Activated T-cell treated with anti-CD3 and anti-CD28 coated beads, Interleukin-2, amount 50 U/mL, for 72 hours (primary cell): ENCODE measurements at regions not wholly inside any gene's neighbourhood (a gene's known extent, or its start where the extent isn't known, plus 50 kb on each side); places are given as distances from the start of the nearest gene placed in this dataset.

Experiments
- ATAC-seq, 2 donors: fragments of 150-1000 bp; cut with Tn5 transposase; replicated peaks in 1 of 2; 2 replicates each; pipeline ENCODE4 v1.10.0; 2021; ENCODE audit warnings: moderate library complexity in 2 of 2, mild to moderate bottlenecking in 1 of 2
- DNase-seq, 2 donors: peaks; one replicate each; pipeline ENCODE4 v3.0.0; 2021 to 2022; ENCODE audit warnings: mixed read lengths in 1 of 2
- H3K27ac Mint-ChIP-seq: one replicate; pipeline ENCODE4 v1.8.0; 2022; ENCODE audit warnings: mild to moderate bottlenecking, moderate library complexity, mixed read lengths
- H3K27me3 Mint-ChIP-seq: one replicate; pipeline ENCODE4 v1.8.0; 2022; ENCODE audit warnings: low read depth, mixed read lengths
- H3K36me3 Mint-ChIP-seq, 2 donors: one replicate each; pipeline ENCODE4 v1.8.0; 2022; ENCODE audit warnings: mixed read lengths in 2 of 2, mild to moderate bottlenecking in 1 of 2; ENCODE audit not compliant: insufficient read depth in 2 of 2
- H3K4me1 Mint-ChIP-seq: one replicate; pipeline ENCODE4 v1.8.0; 2022; ENCODE audit warnings: low read depth, mixed read lengths
- H3K4me3 Mint-ChIP-seq, 2 donors: one replicate each; pipeline ENCODE4 v1.8.0; 2022; ENCODE audit warnings: mild to moderate bottlenecking in 2 of 2, mixed read lengths in 2 of 2, moderate library complexity in 2 of 2
- H3K9me3 Mint-ChIP-seq, 2 donors: one replicate each; pipeline ENCODE4 v1.8.0; 2022; ENCODE audit warnings: mixed read lengths in 2 of 2

DNA sequence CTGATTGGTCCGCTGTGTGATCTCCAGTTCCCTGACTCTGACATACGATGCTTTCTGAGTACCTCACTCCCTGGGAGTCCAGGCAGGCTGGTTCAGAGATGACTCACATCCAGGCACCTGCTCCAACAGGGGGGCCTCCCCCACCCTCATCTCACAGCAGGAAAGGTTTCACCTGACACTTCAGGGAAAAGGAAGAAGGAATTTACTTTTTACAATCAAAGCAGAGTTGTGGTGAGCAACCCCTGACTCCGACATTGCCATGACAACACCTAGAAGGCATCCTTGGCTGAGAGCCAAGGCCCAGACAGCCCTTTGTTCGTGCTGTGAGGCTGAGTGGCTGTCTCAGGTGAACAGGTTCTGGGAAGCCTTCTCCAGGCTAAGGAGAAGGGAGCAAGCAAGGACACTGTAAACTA, 164.6 kb upstream of the GJB5 start:
- Mint-ChIP-seq H3K27me3 (no peaks in the 10 kb centered on the region), H3K9me3 (no peaks in the 10 kb centered on the region), H3K27ac (no peak overlapping the region), H3K4me1 (no peaks in the 10 kb centered on the region), H3K4me3 (no peak overlapping the region), H3K36me3 (no peaks in the 10 kb centered on the region)
- DNase-seq (no peak), ATAC-seq (no peak)

DNA sequence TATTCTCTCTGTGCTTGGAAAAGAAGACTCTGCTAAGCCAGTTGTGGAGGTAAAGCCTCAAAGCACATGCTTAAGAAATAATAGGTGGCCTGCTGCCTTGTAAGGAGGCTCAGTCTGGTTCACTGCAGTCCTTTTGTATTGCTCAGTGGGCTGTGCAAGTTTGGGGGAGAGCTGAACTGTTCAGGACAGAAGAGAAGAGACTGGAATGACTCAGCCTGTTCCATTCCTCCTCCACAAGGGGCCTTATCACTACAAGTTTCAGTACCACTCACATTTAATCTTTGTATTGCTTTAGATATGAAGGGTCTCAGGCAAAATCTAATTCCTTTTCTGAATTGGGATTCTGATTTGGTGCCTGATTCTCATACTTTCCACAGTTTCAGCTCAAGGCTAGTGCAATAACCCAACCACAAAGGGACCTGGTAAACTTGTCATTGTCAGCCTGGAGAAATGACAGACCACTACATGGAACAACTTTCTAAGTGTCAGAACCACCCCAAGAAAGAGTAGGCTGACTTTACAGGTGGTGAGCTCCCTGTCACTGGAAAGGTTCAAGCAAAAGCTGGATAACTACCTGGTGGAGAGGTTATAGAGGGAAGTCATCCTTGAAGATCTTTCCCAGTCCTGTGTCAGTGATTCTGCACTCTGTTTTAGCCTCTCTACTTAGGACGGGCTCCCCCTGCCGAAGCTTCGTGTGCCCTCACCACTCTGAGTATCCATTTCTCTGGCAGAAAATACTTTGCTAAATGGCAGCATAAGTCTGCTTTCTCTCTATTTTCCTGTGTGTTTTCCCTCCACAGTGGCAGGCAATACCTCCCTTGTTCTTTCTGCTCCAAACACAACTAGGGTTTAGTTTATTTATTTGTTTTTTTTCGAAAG, 162.9 kb upstream of the GJB5 start:
- DNase-seq, result no peak
- Mint-ChIP-seq H3K27me3 (no peaks in the 10 kb centered on the region), H3K4me3 (no peak overlapping the region), H3K36me3 (no peaks in the 10 kb centered on the region), H3K9me3 (no peaks in the 10 kb centered on the region), H3K27ac (no peak overlapping the region), H3K4me1 (no peaks in the 10 kb centered on the region)
- ATAC-seq, result peak in 1 of 2 donors; percentile 11

DNA sequence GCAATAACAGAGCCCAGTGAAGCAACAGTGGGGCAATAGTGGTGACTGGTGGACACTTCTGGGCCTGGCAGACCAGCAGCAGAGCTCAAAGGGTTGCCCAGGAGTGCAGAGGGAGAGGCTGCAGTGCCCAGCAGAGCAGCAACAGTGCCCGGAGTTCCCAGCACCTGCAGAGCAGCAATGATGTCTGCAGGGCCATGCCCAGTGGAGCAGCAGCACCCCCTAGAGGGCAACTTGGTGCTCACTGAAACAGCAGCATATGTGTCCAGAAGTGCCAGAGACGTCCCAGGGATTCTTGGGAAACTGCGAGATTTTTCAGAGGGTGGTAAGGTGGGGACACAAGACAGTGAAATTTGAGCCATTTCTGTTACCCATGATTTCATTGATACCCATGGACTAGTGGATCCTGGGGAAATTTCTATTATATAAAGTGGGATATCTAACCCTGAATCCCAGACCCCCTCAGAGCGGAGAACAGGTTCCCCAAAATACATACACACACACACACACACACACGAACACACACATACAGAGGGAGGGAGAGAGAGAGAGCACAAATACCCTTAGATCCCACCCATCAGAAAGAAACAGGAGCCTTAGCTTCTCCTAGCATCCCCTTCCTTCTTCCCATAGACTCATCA, 156.9 kb upstream of the GJB5 start:
- peak; percentile 39 to 44 for ATAC-seq
- no peaks in the 10 kb centered on the region for H3K9me3 Mint-ChIP-seq
- DNase-seq, result peak; percentile 65 to 76
- no peak overlapping the region for H3K4me3 Mint-ChIP-seq
- no peaks in the 10 kb centered on the region for H3K4me1 Mint-ChIP-seq
- H3K27ac Mint-ChIP-seq, result no peak overlapping the region
- H3K27me3 Mint-ChIP-seq, result peaks cover 13% of the 10 kb centered on the region
- H3K36me3 Mint-ChIP-seq, result no peaks in the 10 kb centered on the region

- ATAC-seq (no peak), DNase-seq (no peak)
- H3K27me3 Mint-ChIP-seq, result peaks cover 17% of the 10 kb centered on the region
- H3K4me1 Mint-ChIP-seq, result no peaks in the 10 kb centered on the region
- H3K4me3 Mint-ChIP-seq, result no peak overlapping the region
- H3K36me3 Mint-ChIP-seq, result no peaks in the 10 kb centered on the region
- H3K9me3 Mint-ChIP-seq, result no peaks in the 10 kb centered on the region
- H3K27ac Mint-ChIP-seq, result no peak overlapping the region
These were observed 151.9 kb upstream of the GJB5 start for GRCh38 chr1:34602907-34603306.

DNA sequence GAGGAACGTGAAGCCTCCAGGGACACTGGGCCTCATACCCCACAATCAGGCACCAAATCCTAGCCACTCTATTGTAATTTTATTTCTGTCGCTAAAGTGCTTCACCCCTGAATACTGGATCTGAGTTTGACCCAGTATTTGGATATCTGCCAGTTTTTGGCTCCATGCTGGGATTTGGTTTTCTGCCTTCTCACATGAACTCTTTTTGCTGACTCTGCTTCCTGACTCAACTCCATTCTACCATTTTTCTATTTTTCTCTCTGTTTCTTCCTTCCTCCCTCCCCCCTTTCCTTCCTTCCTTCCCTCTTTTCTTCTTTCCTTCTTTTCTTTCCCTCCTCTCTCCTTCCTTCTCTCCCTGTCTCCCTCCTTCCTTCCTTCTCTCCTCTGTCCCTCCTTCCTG, 151.3 kb upstream of the GJB5 start:
- Mint-ChIP-seq H3K4me3 (no peak overlapping the region), H3K9me3 (no peaks in the 10 kb centered on the region), H3K27ac (no peak overlapping the region), H3K27me3 (peaks cover 24% of the 10 kb centered on the region), H3K4me1 (no peaks in the 10 kb centered on the region), H3K36me3 (no peaks in the 10 kb centered on the region)
- DNase-seq, result no peak
- ATAC-seq, result no peak

- peaks cover 37% of the 10 kb centered on the region for H3K27me3 Mint-ChIP-seq
These were observed 148.3 kb upstream of the GJB5 start for GRCh38 chr1:34606504-34606903.

DNA sequence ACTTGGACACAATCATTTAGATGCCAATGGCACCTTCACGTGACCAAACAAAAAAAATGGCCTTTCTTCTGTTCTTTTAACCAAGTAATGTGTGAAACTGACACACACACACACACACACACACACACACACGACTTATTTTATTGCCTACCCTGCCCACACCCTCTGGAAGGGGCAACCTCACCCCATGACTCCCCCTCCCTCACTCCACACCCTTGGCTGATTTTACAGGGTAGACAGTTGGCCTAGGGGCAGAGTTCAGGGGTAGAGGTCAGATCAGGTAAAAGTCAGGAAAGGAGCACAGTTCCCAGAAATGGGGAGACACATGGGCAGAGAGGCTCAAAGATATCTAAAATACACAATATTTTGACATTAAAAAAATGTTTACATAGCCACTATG, 144.8 kb upstream of the GJB5 start:
- DNase-seq, result no peak
- H3K27ac Mint-ChIP-seq, result no peak overlapping the region
- H3K4me1 Mint-ChIP-seq, result no peaks in the 10 kb centered on the region

More at GRCh38 chr1:34606504-34606903, 148.3 kb upstream of the GJB5 start:
- Mint-ChIP-seq H3K36me3 (no peaks in the 10 kb centered on the region), H3K9me3 (no peaks in the 10 kb centered on the region), H3K27ac (no peak overlapping the region), H3K4me3 (no peak overlapping the region), H3K4me1 (no peaks in the 10 kb centered on the region)
- DNase-seq (no peak), ATAC-seq (no peak)

GRCh38 chr1:34611571-34611970, 143.3 kb upstream of the GJB5 start:
- H3K36me3 Mint-ChIP-seq, result no peaks in the 10 kb centered on the region
- no peaks in the 10 kb centered on the region for H3K4me1 Mint-ChIP-seq
- no peak for ATAC-seq
- H3K9me3 Mint-ChIP-seq, result peaks cover 0 to 2% of the 10 kb centered on the region in 2 donors
- no peak for DNase-seq
- H3K4me3 Mint-ChIP-seq, result no peak overlapping the region
- H3K27me3 Mint-ChIP-seq, result peaks cover 47% of the 10 kb centered on the region
- no peak overlapping the region for H3K27ac Mint-ChIP-seq

More for the DNA sequence above, 144.8 kb upstream of the GJB5 start:
- H3K36me3 Mint-ChIP-seq, result no peaks in the 10 kb centered on the region
- peaks cover 47% of the 10 kb centered on the region for H3K27me3 Mint-ChIP-seq
- H3K4me3 Mint-ChIP-seq, result no peak overlapping the region
- ATAC-seq, result no peak
- H3K9me3 Mint-ChIP-seq, result peaks cover 0 to 2% of the 10 kb centered on the region in 2 donors

GRCh38 chr1:34612091-34612827, 142.6 kb upstream of the GJB5 start:
- ATAC-seq (no peak), DNase-seq (no peak)
- Mint-ChIP-seq H3K4me3 (no peak overlapping the region), H3K27me3 (peaks cover 50% of the 10 kb centered on the region), H3K9me3 (peaks cover 0 to 2% of the 10 kb centered on the region in 2 donors), H3K36me3 (no peaks in the 10 kb centered on the region), H3K4me1 (no peaks in the 10 kb centered on the region), H3K27ac (no peak overlapping the region)

DNA sequence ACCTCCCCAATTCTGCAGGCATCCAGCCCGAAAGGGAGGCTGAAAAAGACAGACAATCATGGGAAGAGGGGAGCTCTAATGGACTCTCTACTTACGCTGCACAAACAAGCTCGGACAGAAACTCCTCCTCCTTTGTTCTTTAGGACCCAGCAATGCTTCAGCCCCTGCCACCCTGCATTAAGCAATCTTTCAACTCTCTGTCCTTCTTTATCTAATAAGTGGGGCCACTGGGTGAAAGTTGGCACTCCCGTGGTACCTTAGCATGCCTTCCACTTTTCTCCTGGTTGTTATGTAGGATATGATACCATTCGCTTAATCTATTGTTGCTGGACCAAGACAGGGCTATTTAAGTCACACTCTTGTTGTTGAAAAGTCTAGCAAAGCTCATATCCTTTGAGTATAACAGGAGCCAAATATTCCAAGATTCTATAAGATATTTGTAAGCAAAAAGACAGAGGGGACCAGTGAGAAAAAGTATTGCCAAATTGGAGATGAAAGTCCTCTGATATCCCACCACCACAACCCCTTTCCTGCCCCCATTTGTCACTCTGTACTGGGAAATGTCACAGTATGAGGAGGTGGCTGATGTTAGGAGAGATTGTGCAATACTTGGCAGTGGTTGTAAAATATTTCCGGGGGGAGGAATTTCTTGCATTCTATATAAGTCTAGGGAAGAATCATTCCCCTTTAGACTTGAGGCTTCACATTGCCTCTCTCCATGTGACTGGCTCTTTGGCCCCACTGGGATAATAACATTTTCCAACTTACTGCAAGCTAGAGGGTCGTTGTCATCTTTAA, 137.3 kb upstream of the GJB5 start:
- Mint-ChIP-seq H3K9me3 (no peaks in the 10 kb centered on the region), H3K4me3 (no peak overlapping the region), H3K27me3 (peaks cover 34% of the 10 kb centered on the region), H3K36me3 (no peaks in the 10 kb centered on the region), H3K4me1 (no peaks in the 10 kb centered on the region), H3K27ac (no peak overlapping the region)
- ATAC-seq (no peak), DNase-seq (no peak)

- DNase-seq, result no peak
- peaks cover 34% of the 10 kb centered on the region for H3K27me3 Mint-ChIP-seq
- H3K4me3 Mint-ChIP-seq, result no peak overlapping the region
- no peaks in the 10 kb centered on the region for H3K4me1 Mint-ChIP-seq
- no peaks in the 10 kb centered on the region for H3K9me3 Mint-ChIP-seq
- H3K36me3 Mint-ChIP-seq, result no peaks in the 10 kb centered on the region
- ATAC-seq, result no peak
- no peak overlapping the region for H3K27ac Mint-ChIP-seq
These were observed 136.5 kb upstream of the GJB5 start for GRCh38 chr1:34618381-34618780.

GRCh38 chr1:34619256-34619655, 135.6 kb upstream of the GJB5 start:
- Mint-ChIP-seq H3K27ac (no peak overlapping the region), H3K36me3 (no peaks in the 10 kb centered on the region), H3K4me3 (no peak overlapping the region), H3K9me3 (no peaks in the 10 kb centered on the region), H3K4me1 (no peaks in the 10 kb centered on the region), H3K27me3 (peaks cover 33% of the 10 kb centered on the region)
- ATAC-seq (no peak), DNase-seq (no peak)
